HUES48 (cell line): ENCODE measurements at regions not wholly inside any gene's neighbourhood (a gene's known extent, or its start where the extent isn't known, plus 50 kb on each side); places are given as distances from the start of the nearest gene placed in this dataset.

Experiments
- H3K27ac ChIP-seq: one replicate; pipeline ENCODE4 v1.7.0; 2013; ENCODE audit warnings: low read depth, low read length, inconsistent platforms
- H3K27me3 ChIP-seq: 2 replicates; pipeline ENCODE4 v1.6.1; 2013; ENCODE audit warnings: mild to moderate bottlenecking, low read length; ENCODE audit not compliant: control insufficient read depth, insufficient read depth
- H3K36me3 ChIP-seq: 2 replicates; pipeline ENCODE4 v1.6.1; 2013; ENCODE audit warnings: low read length; ENCODE audit not compliant: control insufficient read depth, insufficient read depth
- H3K4me1 ChIP-seq: 2 replicates; pipeline ENCODE4 v1.6.1; 2013; ENCODE audit warnings: mild to moderate bottlenecking, low read length; ENCODE audit not compliant: control insufficient read depth, insufficient read depth
- H3K4me3 ChIP-seq: 2 replicates; pipeline ENCODE4 v1.5.1; 2013; ENCODE audit warnings: mild to moderate bottlenecking, low read depth, low read length
- H3K9ac ChIP-seq: 2 replicates; pipeline ENCODE4 v1.6.1; 2013; ENCODE audit warnings: mild to moderate bottlenecking, low read depth, low read length, moderate library complexity
- H3K9me3 ChIP-seq: 2 replicates; pipeline ENCODE4 v1.6.1; 2013; ENCODE audit warnings: low read length; ENCODE audit not compliant: control insufficient read depth, insufficient read depth

DNA sequence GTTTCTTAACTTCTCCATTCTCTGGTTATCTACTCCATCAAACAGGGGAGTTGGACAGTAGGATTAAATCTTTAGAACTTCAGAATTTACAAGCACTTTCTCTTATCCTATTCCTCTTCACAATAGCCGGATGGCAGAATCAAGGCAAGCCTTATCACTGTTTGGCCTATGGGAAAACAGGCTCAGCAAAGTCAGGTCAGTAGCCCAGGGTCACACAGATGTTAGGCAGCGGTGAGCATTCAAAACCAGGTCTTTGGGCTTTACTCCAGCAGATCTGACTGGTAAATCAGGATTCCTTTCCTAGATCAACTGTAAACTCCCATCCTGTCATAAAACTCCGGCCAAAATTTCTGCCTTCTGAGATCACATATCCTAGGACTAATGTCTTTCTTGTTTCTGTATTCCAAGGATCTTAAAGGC is 258.4 kb downstream of the OPA1 start:
- peaks cover 4% of the 10 kb centered on the region; the same call in 1 of the 2 replicates for H3K27me3 ChIP-seq
- no peak overlapping the region for H3K4me3 ChIP-seq
- no peaks in the 10 kb centered on the region for H3K9me3 ChIP-seq
- peak overlapping the region; percentile 63 for H3K27ac ChIP-seq
- H3K9ac ChIP-seq, result no peak overlapping the region
- peaks cover 22% of the 10 kb centered on the region for H3K4me1 ChIP-seq
- H3K36me3 ChIP-seq, result no peaks in the 10 kb centered on the region

DNA sequence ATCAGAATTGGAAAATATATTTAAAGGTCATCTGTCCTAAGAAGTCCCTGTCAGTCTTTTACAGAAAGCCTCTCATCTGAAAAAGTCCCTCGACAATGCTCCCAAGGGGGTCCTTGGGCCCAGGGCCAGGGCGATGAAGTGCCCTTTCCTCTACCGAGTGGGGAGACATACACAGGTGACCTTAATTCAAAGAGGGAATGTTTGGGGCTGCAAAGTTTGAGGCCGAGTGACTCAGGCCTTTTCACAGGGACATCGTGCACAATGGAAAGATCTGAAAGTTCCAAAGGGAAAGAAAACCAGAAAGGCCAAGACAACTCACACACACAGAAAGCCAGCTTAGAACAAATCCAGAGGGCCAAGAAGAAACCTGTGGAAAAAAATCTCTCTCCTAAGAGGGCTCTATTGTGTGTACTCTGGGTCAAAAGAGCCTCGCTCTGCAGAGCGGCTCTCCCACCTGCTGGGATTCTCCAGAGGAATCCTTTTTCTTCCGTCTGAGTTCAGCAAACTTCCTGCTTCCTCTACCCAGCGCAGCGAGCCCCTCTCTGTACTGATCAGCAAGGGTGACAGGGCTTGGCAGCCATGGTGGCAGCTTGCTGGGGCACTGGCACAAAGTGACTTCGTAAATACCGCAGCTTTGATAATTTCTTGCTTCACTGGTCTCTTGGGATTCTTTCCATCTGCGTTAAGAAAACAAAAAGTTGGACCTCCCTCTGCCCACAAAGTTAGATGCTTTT is 259.1 kb downstream of the OPA1 start:
- Histone ChIP-seq H3K27ac (peak overlapping the region; percentile 63), H3K36me3 (no peaks in the 10 kb centered on the region), H3K27me3 (peaks cover 4% of the 10 kb centered on the region; the same call in 1 of the 2 replicates), H3K9me3 (no peaks in the 10 kb centered on the region), H3K4me1 (peaks cover 22% of the 10 kb centered on the region), H3K9ac (no peak overlapping the region), H3K4me3 (no peak overlapping the region)

DNA sequence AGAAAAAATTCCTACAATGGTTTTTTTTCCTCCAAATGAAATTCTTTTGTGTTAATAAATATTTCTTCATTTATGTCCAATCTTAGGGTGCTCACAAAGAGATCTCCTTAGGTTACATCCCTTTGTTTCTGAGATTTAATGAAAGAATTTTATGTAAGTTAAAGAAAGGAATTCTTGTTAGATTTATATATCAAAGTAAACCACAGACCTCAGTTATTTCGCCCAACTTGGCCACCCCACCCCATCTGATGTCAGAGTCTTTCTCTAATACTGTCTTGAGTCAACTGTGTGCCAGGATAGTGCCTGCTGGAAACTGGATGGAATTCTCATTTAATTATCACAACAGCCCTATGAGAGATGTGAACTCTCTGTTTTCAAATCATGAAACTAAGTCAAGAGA is 259.9 kb downstream of the OPA1 start:
- peaks cover 22% of the 10 kb centered on the region for H3K4me1 ChIP-seq
- no peak overlapping the region for H3K4me3 ChIP-seq
- H3K9ac ChIP-seq, result no peak overlapping the region
- H3K27me3 ChIP-seq, result peaks cover 4% of the 10 kb centered on the region; the same call in 1 of the 2 replicates
- H3K27ac ChIP-seq, result no peak overlapping the region
- H3K36me3 ChIP-seq, result no peaks in the 10 kb centered on the region
- no peaks in the 10 kb centered on the region for H3K9me3 ChIP-seq

DNA sequence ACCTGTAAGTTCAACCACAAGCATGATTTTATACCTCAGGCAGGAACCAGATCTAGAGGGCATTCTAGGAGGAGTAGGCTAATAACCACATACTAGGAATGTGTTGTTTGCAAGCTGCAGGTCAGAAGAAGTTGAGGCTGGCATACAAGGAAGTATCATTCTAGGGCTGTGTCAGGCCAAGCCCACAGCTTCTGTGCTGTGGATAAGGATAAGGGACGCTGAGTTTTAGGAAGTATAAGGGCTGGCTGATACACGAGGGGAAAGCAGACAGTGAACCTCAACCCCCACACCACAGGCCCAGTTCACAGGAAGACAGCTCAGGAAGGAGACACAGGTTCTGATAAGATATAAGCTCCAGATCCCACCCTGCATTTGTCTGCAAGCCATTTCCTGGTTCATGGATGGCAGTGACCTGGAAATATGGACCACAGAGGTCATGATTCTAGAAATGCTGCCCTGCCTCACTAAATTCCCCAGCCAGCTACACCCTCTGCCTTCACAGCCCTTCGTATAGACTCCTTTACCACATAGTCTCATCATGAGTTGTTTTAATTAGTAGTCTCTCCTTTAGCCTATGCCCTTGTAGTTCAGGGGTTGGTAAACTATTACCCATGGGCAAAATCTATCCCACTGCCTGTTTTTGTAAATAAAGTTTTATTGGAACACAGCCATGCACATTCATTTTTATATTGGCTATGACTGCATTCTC is 260.7 kb downstream of the OPA1 start:
- no peak overlapping the region for H3K4me3 ChIP-seq
- H3K4me1 ChIP-seq, result peaks cover 22% of the 10 kb centered on the region
- no peak overlapping the region for H3K27ac ChIP-seq
- no peak overlapping the region for H3K9ac ChIP-seq
- H3K27me3 ChIP-seq, result peaks cover 4% of the 10 kb centered on the region; the same call in 1 of the 2 replicates
- H3K9me3 ChIP-seq, result no peaks in the 10 kb centered on the region
- no peaks in the 10 kb centered on the region for H3K36me3 ChIP-seq

DNA sequence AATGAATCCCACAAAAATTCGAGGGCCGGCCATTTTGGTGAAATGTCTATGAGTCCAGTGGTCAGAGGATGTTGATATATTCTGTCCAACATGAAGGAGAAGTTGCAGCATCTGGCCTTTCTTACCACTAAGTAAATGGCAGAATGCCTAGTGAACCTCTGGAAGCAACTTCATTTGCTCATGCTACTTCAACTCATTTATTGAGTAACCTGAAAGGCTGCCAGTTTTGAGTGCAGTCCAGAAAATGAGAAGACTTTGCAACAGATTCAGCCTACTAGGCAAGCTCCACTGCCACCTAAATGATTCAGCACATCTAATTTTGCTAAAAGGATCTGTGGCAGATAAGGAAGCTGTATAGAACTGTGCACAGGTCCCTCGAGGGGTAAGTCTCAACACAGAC is 265.0 kb downstream of the OPA1 start:
- no peak overlapping the region for H3K27ac ChIP-seq
- no peaks in the 10 kb centered on the region for H3K9me3 ChIP-seq
- H3K36me3 ChIP-seq, result no peaks in the 10 kb centered on the region
- peaks cover 4% of the 10 kb centered on the region; the same call in 1 of the 2 replicates for H3K27me3 ChIP-seq
- no peak overlapping the region for H3K9ac ChIP-seq
- peaks cover 4% of the 10 kb centered on the region; the same call in 1 of the 2 replicates for H3K4me1 ChIP-seq
- H3K4me3 ChIP-seq, result no peak overlapping the region

DNA sequence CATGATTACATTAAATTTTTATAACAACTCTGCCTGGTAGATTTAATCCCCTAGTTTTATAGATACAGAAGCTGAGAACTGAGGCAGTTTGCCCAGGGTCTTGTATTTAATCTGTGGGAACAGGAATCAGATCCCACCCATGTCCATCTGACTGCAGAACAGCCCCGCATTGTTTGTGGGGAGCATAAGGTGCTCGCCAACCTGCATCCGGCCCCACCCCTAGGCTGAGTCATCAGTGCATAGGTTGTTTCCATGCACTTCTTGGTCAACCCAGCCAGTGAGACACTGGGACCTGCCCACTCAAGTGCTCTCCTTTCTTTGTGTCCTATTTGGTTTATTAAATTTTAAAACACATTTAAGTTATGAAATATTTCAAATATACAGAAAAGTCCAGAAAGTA is 266.2 kb downstream of the OPA1 start:
- no peaks in the 10 kb centered on the region for H3K9me3 ChIP-seq
- no peak overlapping the region for H3K27ac ChIP-seq
- no peaks in the 10 kb centered on the region for H3K27me3 ChIP-seq
- H3K36me3 ChIP-seq, result no peaks in the 10 kb centered on the region
- no peaks in the 10 kb centered on the region for H3K4me1 ChIP-seq
- H3K4me3 ChIP-seq, result no peak overlapping the region
- no peak overlapping the region for H3K9ac ChIP-seq

DNA sequence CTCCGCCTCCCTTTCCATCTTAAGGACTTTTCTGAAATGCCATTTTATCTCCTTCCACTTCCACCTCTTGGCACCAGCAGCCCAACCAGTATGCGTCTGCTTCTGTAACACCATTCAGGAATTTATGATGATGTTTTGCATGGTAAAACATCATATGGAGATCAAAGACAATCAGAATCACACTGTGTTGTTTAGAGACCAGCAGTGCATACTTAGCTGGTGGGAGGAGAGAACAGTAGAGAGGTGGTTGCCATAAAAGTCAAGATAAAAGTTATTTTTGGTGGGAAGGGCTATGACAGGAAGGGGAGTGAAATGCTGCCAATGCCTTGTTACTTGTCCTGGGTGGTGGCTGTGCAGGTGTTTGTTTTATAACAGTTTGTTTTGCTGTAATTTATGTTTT is 268.0 kb downstream of the OPA1 start:
- Histone ChIP-seq H3K9ac (no peak overlapping the region), H3K9me3 (no peaks in the 10 kb centered on the region), H3K36me3 (no peaks in the 10 kb centered on the region), H3K4me3 (no peak overlapping the region), H3K27me3 (no peaks in the 10 kb centered on the region), H3K27ac (no peak overlapping the region), H3K4me1 (no peaks in the 10 kb centered on the region; the same call in 1 of the 2 replicates)

DNA sequence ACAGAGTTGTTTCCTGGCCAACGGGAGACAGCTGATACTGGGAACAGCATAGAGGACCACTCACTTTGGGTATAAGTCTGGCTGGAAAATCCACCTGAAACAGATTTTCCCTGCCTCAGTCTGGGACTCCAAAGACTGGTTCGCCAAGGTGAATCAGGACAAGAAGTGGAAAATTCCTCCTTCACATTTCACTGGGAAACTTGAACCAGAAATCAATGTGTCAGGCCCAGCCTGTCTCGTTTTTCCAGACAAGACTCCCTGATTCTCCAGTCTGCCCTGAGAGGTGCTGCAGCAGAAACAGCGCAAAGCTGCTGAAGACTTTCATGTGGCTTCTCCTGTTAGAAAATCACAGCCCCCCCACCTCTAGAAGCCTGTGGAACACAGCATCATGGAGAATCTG is 269.8 kb downstream of the OPA1 start:
- H3K27me3 ChIP-seq, result peaks cover 3% of the 10 kb centered on the region; the same call in 1 of the 2 replicates
- H3K36me3 ChIP-seq, result no peaks in the 10 kb centered on the region
- no peaks in the 10 kb centered on the region; the same call in 1 of the 2 replicates for H3K4me1 ChIP-seq
- no peak overlapping the region for H3K4me3 ChIP-seq
- H3K27ac ChIP-seq, result no peak overlapping the region
- no peaks in the 10 kb centered on the region for H3K9me3 ChIP-seq
- no peak overlapping the region for H3K9ac ChIP-seq

DNA sequence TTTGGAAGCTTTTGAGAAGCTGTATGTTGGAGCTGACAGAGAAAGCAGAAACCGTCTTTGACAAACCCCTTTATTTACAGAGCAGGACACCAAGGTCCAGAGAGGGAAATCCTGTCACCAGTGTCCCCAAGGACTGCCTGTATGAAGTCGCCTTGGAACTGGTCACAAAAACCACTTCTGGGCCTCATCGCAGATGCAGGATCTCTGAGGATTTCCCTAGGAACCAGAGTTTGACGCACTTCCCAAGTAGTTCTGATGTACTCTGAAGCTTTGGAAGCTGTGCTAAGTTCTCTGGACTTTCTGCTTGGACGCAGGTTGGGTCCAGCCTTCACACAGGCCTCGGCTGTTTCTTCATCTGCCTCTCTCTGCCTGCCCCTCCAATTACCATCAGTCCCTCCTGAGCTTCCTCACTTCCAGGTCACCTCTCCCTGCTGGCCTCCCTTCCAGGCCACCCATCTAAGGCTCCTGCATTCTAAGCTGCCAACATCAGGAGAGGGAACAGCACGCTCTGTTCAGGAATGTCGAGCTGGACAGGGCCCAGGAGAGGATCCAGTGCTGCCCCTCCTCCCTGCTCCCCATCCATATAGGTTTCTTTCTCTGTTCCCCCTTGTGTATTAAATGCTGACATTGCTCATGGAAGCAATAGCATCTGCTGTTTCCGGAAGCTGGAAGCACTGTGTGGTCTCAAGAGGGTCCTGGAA is 270.8 kb downstream of the OPA1 start:
- peaks cover 13% of the 10 kb centered on the region for H3K27me3 ChIP-seq
- H3K27ac ChIP-seq, result no peak overlapping the region
- no peaks in the 10 kb centered on the region for H3K36me3 ChIP-seq
- H3K9me3 ChIP-seq, result no peaks in the 10 kb centered on the region
- no peak overlapping the region for H3K9ac ChIP-seq
- H3K4me3 ChIP-seq, result no peak overlapping the region
- no peaks in the 10 kb centered on the region; the same call in 1 of the 2 replicates for H3K4me1 ChIP-seq

DNA sequence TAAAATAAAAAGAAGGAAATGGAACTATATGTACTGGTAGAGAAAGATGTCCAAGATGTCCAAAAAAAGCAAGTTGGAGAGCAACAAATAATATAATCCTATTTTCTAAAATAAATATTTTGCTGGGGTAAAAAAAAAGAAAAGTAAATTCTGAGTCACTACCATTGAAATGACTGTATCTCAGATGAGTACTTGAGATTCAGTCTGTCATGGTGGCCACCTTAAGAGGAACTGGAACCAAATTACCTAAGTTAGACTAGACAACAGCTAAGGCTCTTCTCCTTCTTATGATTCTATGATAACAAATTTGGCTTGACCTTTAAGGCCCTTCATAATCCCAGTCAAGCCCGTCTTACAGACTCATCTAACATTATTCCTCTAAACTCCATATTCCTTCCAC is 270.6 kb upstream of the HES1 start:
- no peaks in the 10 kb centered on the region for H3K9me3 ChIP-seq
- no peak overlapping the region for H3K4me3 ChIP-seq
- H3K27me3 ChIP-seq, result peaks cover 28% of the 10 kb centered on the region
- H3K9ac ChIP-seq, result no peak overlapping the region
- H3K36me3 ChIP-seq, result no peaks in the 10 kb centered on the region
- peaks cover 11% of the 10 kb centered on the region for H3K4me1 ChIP-seq
- no peak overlapping the region for H3K27ac ChIP-seq
